IMR-90 (cell line): ENCODE measurements at regions not wholly inside any gene's neighbourhood (a gene's known extent, or its start where the extent isn't known, plus 50 kb on each side); places are given as distances from the start of the nearest gene placed in this dataset.

Experiments used
- ATAC-seq: fragments of 200-7000 bp; cut with Tn5 transposase; 2 replicates; pipeline ENCODE4 v1.9.1; 2020; ENCODE audit warnings: low read depth, mild to moderate bottlenecking, moderate library complexity
- BruUV-seq: library from RNA; stranded (reverse); fragments of 400-500 nt; replicated peaks from 2 replicates; lab custom pipeline; 2021; lab: Mats Ljungman, UMichigan
- CTCF ChIA-PET: fragments of 300-600 bp; formaldehyde crosslinking; extraction: SDS; loops from one replicate; lab custom pipeline; 2021; ENCODE audit warnings: antibody characterized with exemption; lab: Yijun Ruan, JAX
- POLR2A ChIA-PET: fragments of 300-600 bp; sonication (Branson Sonifier 250); formaldehyde crosslinking; loops from one replicate; lab custom pipeline; 2022; ENCODE audit warnings: antibody characterized with exemption; ENCODE audit not compliant: unreplicated experiment; lab: Charles Lee
- DNase-seq: peaks from one replicate; pipeline ENCODE4 v3.0.0; 2013
- H2AFZ ChIP-seq: replicated peaks from 2 replicates; pipeline ENCODE3; 2013; ENCODE audit warnings: low read length, mild to moderate bottlenecking; ENCODE audit not compliant: poor library complexity
- H2AK5ac ChIP-seq: 2 replicates; pipeline ENCODE4 v1.6.1; 2013; ENCODE audit warnings: low read depth, low read length, inconsistent platforms
- H2AK9ac ChIP-seq: replicated peaks from 2 replicates; pipeline ENCODE3; 2013; ENCODE audit warnings: mild to moderate bottlenecking, low read depth, low read length, moderate library complexity; ENCODE audit not compliant: poor library complexity
- H2BK120ac ChIP-seq: 2 replicates; pipeline ENCODE4 v1.6.1; 2013; ENCODE audit warnings: low read depth, low read length, inconsistent platforms
- H2BK15ac ChIP-seq: 3 replicates; pipeline ENCODE4 v1.6.1; 2013; ENCODE audit warnings: low read depth, low read length, inconsistent platforms
- H2BK20ac ChIP-seq: 2 replicates; pipeline ENCODE4 v1.6.1; 2013; ENCODE audit warnings: low read depth, mild to moderate bottlenecking, inconsistent platforms, low read length, moderate library complexity
- H2BK5ac ChIP-seq: 2 replicates; pipeline ENCODE4 v1.6.1; 2013; ENCODE audit warnings: mild to moderate bottlenecking, low read depth, low read length, inconsistent platforms; ENCODE audit not compliant: poor library complexity, severe bottlenecking
- H3K14ac ChIP-seq: replicated peaks from 2 replicates; pipeline ENCODE4 v1.6.1; 2013; ENCODE audit warnings: low read depth, low read length, inconsistent platforms
- H3K18ac ChIP-seq: 2 replicates; pipeline ENCODE4 v1.6.1; 2013; ENCODE audit warnings: low read depth, low read length, control low read depth
- H3K23ac ChIP-seq: 2 replicates; pipeline ENCODE4 v1.6.1; 2013; ENCODE audit warnings: low read depth, low read length, inconsistent platforms
- H3K27ac ChIP-seq: 2 replicates; pipeline ENCODE4 v1.5.1; 2013; ENCODE audit warnings: mild to moderate bottlenecking, control low read depth, low read length; ENCODE audit not compliant: insufficient read depth
- H3K27me3 ChIP-seq: 2 replicates; pipeline ENCODE4 v1.6.1; 2013; ENCODE audit warnings: low read length; ENCODE audit not compliant: control insufficient read depth, insufficient read depth
- H3K36me3 ChIP-seq: 2 replicates; pipeline ENCODE4 v1.6.1; 2013; ENCODE audit warnings: low read length, mixed read lengths; ENCODE audit not compliant: control insufficient read depth, insufficient read depth
- H3K4ac ChIP-seq: 2 replicates; pipeline ENCODE4 v1.6.1; 2013; ENCODE audit warnings: low read depth, low read length, inconsistent platforms
- H3K4me1 ChIP-seq: 2 replicates; pipeline ENCODE4 v1.6.1; 2013; ENCODE audit warnings: low read length, mixed read lengths; ENCODE audit not compliant: control insufficient read depth, insufficient read depth
- H3K4me2 ChIP-seq: 2 replicates; pipeline ENCODE4 v1.6.1; 2013; ENCODE audit warnings: low read depth, mild to moderate bottlenecking, control low read depth, low read length, moderate library complexity
- H3K4me3 ChIP-seq: 2 replicates; pipeline ENCODE4 v1.5.1; 2013; ENCODE audit warnings: low read depth, mild to moderate bottlenecking, control low read depth, low read length, moderate library complexity; ENCODE audit not compliant: insufficient read depth
- H3K56ac ChIP-seq: 2 replicates; pipeline ENCODE4 v1.6.1; 2013; ENCODE audit warnings: low read length, inconsistent platforms; ENCODE audit not compliant: insufficient read depth; ENCODE audit errors: extremely low read depth
- H3K79me1 ChIP-seq, 2 experiments: 2 replicates each; pipeline ENCODE4 v1.6.1; 2013; ENCODE audit warnings: low read length in 2 of 2, inconsistent platforms in 1 of 2, low read depth in 1 of 2
- H3K9ac ChIP-seq: 2 replicates; pipeline ENCODE4 v1.6.1; 2013; ENCODE audit warnings: low read depth, low read length, control low read depth
- H3K9me1 ChIP-seq: 2 replicates; pipeline ENCODE4 v1.6.1; 2013; ENCODE audit warnings: low read length, inconsistent platforms; ENCODE audit not compliant: insufficient read depth
- H3K9me3 ChIP-seq: 2 replicates; pipeline ENCODE4 v1.6.1; 2013; ENCODE audit warnings: low read length; ENCODE audit not compliant: control insufficient read depth, insufficient read depth
- H4K20me1 ChIP-seq: 2 replicates; pipeline ENCODE4 v1.6.1; 2013; ENCODE audit warnings: low read length, inconsistent platforms; ENCODE audit not compliant: insufficient read depth
- H4K5ac ChIP-seq: 2 replicates; pipeline ENCODE4 v1.6.1; 2013; ENCODE audit warnings: mild to moderate bottlenecking, low read depth, low read length, control low read depth
- H4K8ac ChIP-seq, 2 experiments: 2 replicates each; pipeline ENCODE4 v1.6.1; 2013; ENCODE audit warnings: low read depth in 2 of 2, low read length in 2 of 2, control low read depth in 1 of 2, inconsistent platforms in 1 of 2
- H4K91ac ChIP-seq: 2 replicates; pipeline ENCODE4 v1.6.1; 2013; ENCODE audit warnings: low read depth, low read length, inconsistent platforms; ENCODE audit not compliant: insufficient read depth
- BHLHE40 ChIP-seq: fragments of 150-350 bp; IDR thresholded peaks from 2 replicates; pipeline ENCODE4 v1.6.1; 2016; ENCODE audit warnings: mild to moderate bottlenecking, low read depth, low read length
- CEBPB ChIP-seq: IDR thresholded peaks from 2 replicates; pipeline ENCODE4 v1.6.1; 2012; ENCODE audit warnings: low read depth, low read length, improper control_type of control experiment
- CHD1 ChIP-seq: IDR thresholded peaks from 2 replicates; pipeline ENCODE4 v1.6.1; 2012; ENCODE audit warnings: low read depth, low read length, improper control_type of control experiment
- FOS ChIP-seq: fragments of 150-350 bp; IDR thresholded peaks from 2 replicates; pipeline ENCODE4 v1.6.1; 2016; ENCODE audit warnings: low read depth, low read length
- MAFK ChIP-seq: IDR thresholded peaks from 2 replicates; pipeline ENCODE4 v1.6.1; 2012; ENCODE audit warnings: low read depth, low read length, improper control_type of control experiment
- MAZ ChIP-seq: IDR thresholded peaks from 2 replicates; pipeline ENCODE4 v1.6.1; 2012; ENCODE audit warnings: low read depth, mild to moderate bottlenecking, low read length, improper control_type of control experiment, moderate library complexity, borderline replicate concordance
- MXI1 ChIP-seq: IDR thresholded peaks from 2 replicates; pipeline ENCODE4 v1.6.1; 2012; ENCODE audit warnings: low read depth, mild to moderate bottlenecking, low read length, moderate library complexity, borderline replicate concordance
- NFE2L2 ChIP-seq: fragments of 150-350 bp; IDR thresholded peaks from 2 replicates; pipeline ENCODE4 v1.6.1; 2016; ENCODE audit warnings: low read depth, mild to moderate bottlenecking, low read length
- POLR2A ChIP-seq: IDR thresholded peaks from 2 replicates; pipeline ENCODE4 v1.6.1; 2012; ENCODE audit warnings: mild to moderate bottlenecking, low read depth, low read length
- RAD21 ChIP-seq: IDR thresholded peaks from 2 replicates; pipeline ENCODE4 v1.6.1; 2012; ENCODE audit warnings: low read length, improper control_type of control experiment
- RCOR1 ChIP-seq: IDR thresholded peaks from 2 replicates; pipeline ENCODE4 v1.6.1; 2012; ENCODE audit warnings: mild to moderate bottlenecking, low read length, improper control_type of control experiment; ENCODE audit not compliant: insufficient replicate concordance
- RFX5 ChIP-seq: IDR thresholded peaks from 2 replicates; pipeline ENCODE4 v1.8.0; 2012; ENCODE audit warnings: low read depth, mild to moderate bottlenecking, low read length, moderate library complexity
- SMC3 ChIP-seq: fragments of 150-350 bp; IDR thresholded peaks from 2 replicates; pipeline ENCODE4 v1.6.1; 2016; ENCODE audit warnings: low read depth, mild to moderate bottlenecking, antibody characterized with exemption, low read length, moderate library complexity
- WGBS, 2 experiments: methylation state at CpG; one replicate each; pipeline versions ENCODE4 v1.1.5 to v1.1.7; 2013; ENCODE audit warnings: missing lambda C conversion rate in 2 of 2; ENCODE audit not compliant: insufficient read length in 1 of 2; ENCODE audit errors: extremely low coverage in 2 of 2; 5-methylcytosine and 5-hydroxymethylcytosine counted together
- dilution Hi-C: fragments of 300-500 bp; cut with HindIII; formaldehyde crosslinking; loops from one replicate; pipeline ENCODE4 v1.14.3; 2018; ENCODE audit warnings: low sequenced_read_pairs; ENCODE audit not compliant: unreplicated experiment
- in situ Hi-C: fragments of 300-500 bp; cut with MboI; formaldehyde crosslinking; loops from 3 replicates; pipeline ENCODE4 v1.14.3; 2019; ENCODE audit warnings: low sequenced_read_pairs, inconsistent platforms, mixed read lengths
- intact Hi-C: fragments of 100-400 bp; cut with micrococcal nuclease; formaldehyde crosslinking; loops from 2 replicates; pipeline ENCODE4 v1.10.0; 2022
- TF ChIP-seq, protein P1 (sequence below): fragments of 150-350 bp; IDR thresholded peaks from 2 replicates; pipeline ENCODE4 v1.6.1; 2016; ENCODE audit warnings: low read depth, mild to moderate bottlenecking, low read length, moderate library complexity, borderline replicate concordance
- TF ChIP-seq, protein P2 (sequence below): conservative IDR thresholded peaks from 2 replicates; pipeline ENCODE4 v1.5.1; 2012; ENCODE audit warnings: mild to moderate bottlenecking, low read depth, low read length, improper control_type of control experiment
- TF ChIP-seq, protein P3 (sequence below): fragments of 150-350 bp; IDR thresholded peaks from 2 replicates; pipeline ENCODE4 v1.6.1; 2017; ENCODE audit warnings: mild to moderate bottlenecking, antibody characterized with exemption, low read length, low read depth

DNA sequence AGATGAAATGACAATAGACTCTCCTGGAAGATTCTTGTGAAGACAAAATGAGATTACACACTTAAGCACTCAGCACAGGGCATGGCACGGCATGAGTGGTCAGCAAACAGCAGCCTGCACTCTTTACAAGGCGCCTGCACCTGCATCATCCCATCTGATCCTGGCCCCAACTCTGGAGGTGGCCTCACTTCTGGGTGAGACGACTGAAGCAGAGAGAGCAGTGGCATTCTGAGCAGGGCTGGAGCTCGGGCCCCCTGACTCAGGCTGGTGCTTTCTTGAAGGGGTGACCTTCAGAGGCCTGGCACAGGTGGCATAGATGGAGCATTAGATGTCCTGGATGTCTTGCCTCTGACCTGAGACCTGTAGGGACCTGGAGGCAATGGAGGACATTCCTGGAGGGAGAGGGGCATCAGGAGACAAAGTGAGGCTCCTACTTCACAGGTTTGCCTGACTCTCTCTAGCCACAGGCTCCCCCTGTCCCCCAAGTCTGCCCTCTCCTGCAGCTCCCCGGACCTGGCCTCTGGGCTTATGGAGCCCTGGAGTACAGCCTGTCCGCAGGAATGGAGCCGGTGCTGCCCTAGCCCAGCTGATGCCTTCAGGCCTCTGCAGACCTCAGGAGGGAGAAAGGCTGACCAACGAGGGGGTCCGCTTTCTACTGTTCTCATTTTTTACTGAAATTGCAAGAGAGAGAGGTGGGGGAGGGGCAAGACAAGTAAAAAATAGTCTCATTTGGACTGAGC lies 65.5 kb upstream of the THY1 start:
- POLR2A ChIA-PET, result no interaction called here

More for the DNA sequence above, 65.5 kb upstream of the THY1 start:
- TF ChIP-seq SMC3 (no peak), RFX5 (no peak), RCOR1 (no peak), RAD21 (no peak), MXI1 (no peak), BHLHE40 (no peak), CEBPB (no peak), MAFK (no peak), MAZ (no peak), CHD1 (no peak), NFE2L2 (no peak), FOS (no peak), POLR2A (no peak)
- TF ChIP-seq, protein P1, sequence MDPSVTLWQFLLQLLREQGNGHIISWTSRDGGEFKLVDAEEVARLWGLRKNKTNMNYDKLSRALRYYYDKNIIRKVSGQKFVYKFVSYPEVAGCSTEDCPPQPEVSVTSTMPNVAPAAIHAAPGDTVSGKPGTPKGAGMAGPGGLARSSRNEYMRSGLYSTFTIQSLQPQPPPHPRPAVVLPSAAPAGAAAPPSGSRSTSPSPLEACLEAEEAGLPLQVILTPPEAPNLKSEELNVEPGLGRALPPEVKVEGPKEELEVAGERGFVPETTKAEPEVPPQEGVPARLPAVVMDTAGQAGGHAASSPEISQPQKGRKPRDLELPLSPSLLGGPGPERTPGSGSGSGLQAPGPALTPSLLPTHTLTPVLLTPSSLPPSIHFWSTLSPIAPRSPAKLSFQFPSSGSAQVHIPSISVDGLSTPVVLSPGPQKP, result no peak
- TF ChIP-seq, protein P2, sequence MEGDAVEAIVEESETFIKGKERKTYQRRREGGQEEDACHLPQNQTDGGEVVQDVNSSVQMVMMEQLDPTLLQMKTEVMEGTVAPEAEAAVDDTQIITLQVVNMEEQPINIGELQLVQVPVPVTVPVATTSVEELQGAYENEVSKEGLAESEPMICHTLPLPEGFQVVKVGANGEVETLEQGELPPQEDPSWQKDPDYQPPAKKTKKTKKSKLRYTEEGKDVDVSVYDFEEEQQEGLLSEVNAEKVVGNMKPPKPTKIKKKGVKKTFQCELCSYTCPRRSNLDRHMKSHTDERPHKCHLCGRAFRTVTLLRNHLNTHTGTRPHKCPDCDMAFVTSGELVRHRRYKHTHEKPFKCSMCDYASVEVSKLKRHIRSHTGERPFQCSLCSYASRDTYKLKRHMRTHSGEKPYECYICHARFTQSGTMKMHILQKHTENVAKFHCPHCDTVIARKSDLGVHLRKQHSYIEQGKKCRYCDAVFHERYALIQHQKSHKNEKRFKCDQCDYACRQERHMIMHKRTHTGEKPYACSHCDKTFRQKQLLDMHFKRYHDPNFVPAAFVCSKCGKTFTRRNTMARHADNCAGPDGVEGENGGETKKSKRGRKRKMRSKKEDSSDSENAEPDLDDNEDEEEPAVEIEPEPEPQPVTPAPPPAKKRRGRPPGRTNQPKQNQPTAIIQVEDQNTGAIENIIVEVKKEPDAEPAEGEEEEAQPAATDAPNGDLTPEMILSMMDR, result no peak
- TF ChIP-seq, protein P3, sequence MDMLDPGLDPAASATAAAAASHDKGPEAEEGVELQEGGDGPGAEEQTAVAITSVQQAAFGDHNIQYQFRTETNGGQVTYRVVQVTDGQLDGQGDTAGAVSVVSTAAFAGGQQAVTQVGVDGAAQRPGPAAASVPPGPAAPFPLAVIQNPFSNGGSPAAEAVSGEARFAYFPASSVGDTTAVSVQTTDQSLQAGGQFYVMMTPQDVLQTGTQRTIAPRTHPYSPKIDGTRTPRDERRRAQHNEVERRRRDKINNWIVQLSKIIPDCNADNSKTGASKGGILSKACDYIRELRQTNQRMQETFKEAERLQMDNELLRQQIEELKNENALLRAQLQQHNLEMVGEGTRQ, result no peak
- Histone ChIP-seq H3K56ac (no peak overlapping the region), H2BK15ac (no peak overlapping the region), H3K4ac (no peak overlapping the region), H4K91ac (no peak overlapping the region), H2AFZ (no peak overlapping the region), H4K5ac (no peak overlapping the region), H3K27me3 (peaks cover 68% of the 10 kb centered on the region), H3K79me1 (no peaks in the 10 kb centered on the region), H3K9ac (no peak overlapping the region), H2BK120ac (no peak overlapping the region), H2AK5ac (no peak overlapping the region), H3K4me2 (no peak overlapping the region), H4K20me1 (no peaks in the 10 kb centered on the region), H3K27ac (no peak overlapping the region), H3K4me1 (no peaks in the 10 kb centered on the region), H3K14ac (no peak overlapping the region), H3K36me3 (no peaks in the 10 kb centered on the region), H3K9me3 (no peaks in the 10 kb centered on the region), H3K23ac (no peak overlapping the region), H2AK9ac (no peak overlapping the region), H2BK20ac (no peak overlapping the region), H4K8ac (no peak overlapping the region), H2BK5ac (no peak overlapping the region), H3K9me1 (0 out of 2 replicates have a peak, but pooled peaks cover 3% of the 10 kb centered on the region), H3K4me3 (no peak overlapping the region), H3K18ac (no peak overlapping the region)
- dilution Hi-C loops, result no loop called here
- in situ Hi-C loops, result no loop called here
- BruUV-seq, result no TSS peak
- ATAC-seq (no peak), DNase-seq (no peak)
- WGBS, 2 experiments, result 70% methylated on average over 4 of the region's 9 CpGs; no CpG with 5 or more reads in 1 of the 2 experiments
- CTCF ChIA-PET, result no interaction called here
- intact Hi-C loops, result no loop called here
